H9 (cell line): ENCODE measurements at regions not wholly inside any gene's neighbourhood (a gene's known extent, or its start where the extent isn't known, plus 50 kb on each side); places are given as distances from the start of the nearest gene placed in this dataset.

Experiments used
- DNase-seq: peaks from one replicate; pipeline ENCODE4 v3.0.0-alpha.2; 2017
- H2AFZ ChIP-seq: one replicate; pipeline ENCODE4 v1.6.1; 2013; ENCODE audit warnings: mild to moderate bottlenecking, low read length, control low read depth, moderate library complexity
- H2AK5ac ChIP-seq: 2 replicates; pipeline ENCODE4 v1.6.1; 2013; ENCODE audit warnings: low read length, control low read depth, mixed read lengths; ENCODE audit not compliant: insufficient read length
- H2BK120ac ChIP-seq: one replicate; pipeline ENCODE4 v1.6.1; 2013; ENCODE audit warnings: low read depth, mild to moderate bottlenecking, low read length, control low read depth, inconsistent platforms; ENCODE audit not compliant: poor library complexity, severe bottlenecking
- H2BK12ac ChIP-seq: 2 replicates; pipeline ENCODE4 v1.6.1; 2013; ENCODE audit warnings: low read length, control low read depth, mixed read lengths, low read depth; ENCODE audit not compliant: insufficient read length
- H2BK15ac ChIP-seq: 2 replicates; pipeline ENCODE4 v1.6.1; 2013; ENCODE audit warnings: low read depth, low read length, control low read depth
- H2BK20ac ChIP-seq: one replicate; pipeline ENCODE4 v1.6.1; 2013; ENCODE audit warnings: low read depth, mild to moderate bottlenecking, low read length, control low read depth, inconsistent platforms; ENCODE audit not compliant: poor library complexity, severe bottlenecking
- H2BK5ac ChIP-seq: 2 replicates; pipeline ENCODE4 v1.6.1; 2013; ENCODE audit warnings: low read length, control low read depth, mixed read lengths; ENCODE audit not compliant: insufficient read length
- H3K14ac ChIP-seq: 2 replicates; pipeline ENCODE4 v1.6.1; 2013; ENCODE audit warnings: low read length, control low read depth; ENCODE audit not compliant: insufficient read depth
- H3K18ac ChIP-seq: 2 replicates; pipeline ENCODE4 v1.6.1; 2013; ENCODE audit warnings: low read depth, mild to moderate bottlenecking, mixed read lengths, low read length, control low read depth; ENCODE audit not compliant: insufficient read length
- H3K23ac ChIP-seq: 2 replicates; pipeline ENCODE4 v1.6.1; 2013; ENCODE audit warnings: low read length, control low read depth, mixed read lengths, low read depth; ENCODE audit not compliant: insufficient read length
- H3K23me2 ChIP-seq: 2 replicates; pipeline ENCODE4 v1.6.1; 2013; ENCODE audit warnings: low read depth, mild to moderate bottlenecking, mixed read lengths, low read length, control low read depth; ENCODE audit not compliant: insufficient read length, poor library complexity, severe bottlenecking
- H3K27ac ChIP-seq: 2 replicates; pipeline ENCODE4 v1.5.1; 2013; ENCODE audit warnings: low read length, control low read depth, mixed read lengths, low read depth; ENCODE audit not compliant: insufficient read length
- H3K27me3 ChIP-seq: 2 replicates; pipeline ENCODE4 v1.6.1; 2013; ENCODE audit warnings: low read length, control low read depth, inconsistent platforms; ENCODE audit not compliant: insufficient read depth
- H3K4ac ChIP-seq: 2 replicates; pipeline ENCODE4 v1.6.1; 2013; ENCODE audit warnings: low read depth, mild to moderate bottlenecking, control low read depth, inconsistent platforms, low read length, moderate library complexity
- H3K4me1 ChIP-seq: 2 replicates; pipeline ENCODE4 v1.6.1; 2013; ENCODE audit warnings: low read length, control low read depth, inconsistent platforms; ENCODE audit not compliant: insufficient read depth
- H3K4me2 ChIP-seq: 2 replicates; pipeline ENCODE4 v1.6.1; 2013; ENCODE audit warnings: low read length, control low read depth, mixed read lengths; ENCODE audit not compliant: insufficient read length, insufficient read depth
- H3K56ac ChIP-seq: 2 replicates; pipeline ENCODE4 v1.6.1; 2013; ENCODE audit warnings: low read depth, mild to moderate bottlenecking, mixed read lengths, low read length, control low read depth; ENCODE audit not compliant: insufficient read length
- H3K79me1 ChIP-seq: 2 replicates; pipeline ENCODE4 v1.6.1; 2013; ENCODE audit warnings: low read depth, mild to moderate bottlenecking, moderate library complexity, low read length, control low read depth, inconsistent platforms; ENCODE audit not compliant: insufficient read depth, poor library complexity, severe bottlenecking
- H3K79me2 ChIP-seq: 2 replicates; pipeline ENCODE4 v1.6.1; 2013; ENCODE audit warnings: low read length, control low read depth, inconsistent platforms; ENCODE audit not compliant: insufficient read depth
- H3K9ac ChIP-seq: 2 replicates; pipeline ENCODE4 v1.6.1; 2013; ENCODE audit warnings: low read length, control low read depth, mixed read lengths; ENCODE audit not compliant: insufficient read length; ENCODE audit errors: extremely low read depth
- H3K9me3 ChIP-seq: one replicate; pipeline ENCODE4 v1.6.1; 2013; ENCODE audit warnings: low read depth, low read length, inconsistent platforms; ENCODE audit not compliant: control insufficient read depth
- H3T11ph ChIP-seq: one replicate; pipeline ENCODE4 v1.6.1; 2013; ENCODE audit warnings: mild to moderate bottlenecking, low read length, control low read depth, inconsistent platforms
- H4K20me1 ChIP-seq: one replicate; pipeline ENCODE4 v1.6.1; 2013; ENCODE audit not compliant: control insufficient read depth, insufficient read length, insufficient read depth
- H4K5ac ChIP-seq: 2 replicates; pipeline ENCODE4 v1.6.1; 2013; ENCODE audit warnings: low read depth, mild to moderate bottlenecking, mixed read lengths, low read length, control low read depth; ENCODE audit not compliant: insufficient read length
- H4K8ac ChIP-seq: replicated peaks from 2 replicates; pipeline ENCODE4 v1.6.1; 2013; ENCODE audit warnings: low read length, control low read depth, mixed read lengths, low read depth; ENCODE audit not compliant: insufficient read length
- H4K91ac ChIP-seq: 2 replicates; pipeline ENCODE4 v1.6.1; 2013; ENCODE audit warnings: low read depth, mild to moderate bottlenecking, moderate library complexity, mixed read lengths, low read length, control low read depth; ENCODE audit not compliant: insufficient read length
- H3K27ac Mint-ChIP-seq, 3 experiments: 2 replicates in 2 of 3; 3 replicates in 1 of 3; pipeline ENCODE4 v1.8.0; 2020 to 2021; ENCODE audit warnings: mixed read lengths in 3 of 3, mild to moderate bottlenecking in 1 of 3, moderate library complexity in 1 of 3
- H3K27me3 Mint-ChIP-seq: 2 replicates; pipeline ENCODE4 v1.8.0; 2021; ENCODE audit warnings: low read depth, mild to moderate bottlenecking, moderate library complexity, mixed read lengths
- H3K36me3 Mint-ChIP-seq, 3 experiments: 2 replicates in 2 of 3; 3 replicates in 1 of 3; pipeline ENCODE4 v1.8.0; 2020 to 2021; ENCODE audit warnings: low read depth in 3 of 3, mixed read lengths in 3 of 3; ENCODE audit not compliant: insufficient read depth in 1 of 3
- H3K4me1 Mint-ChIP-seq, 2 experiments: 2 replicates each; pipeline ENCODE4 v1.8.0; 2020; ENCODE audit warnings: mixed read lengths in 2 of 2
- H3K4me3 Mint-ChIP-seq, 2 experiments: 2 replicates in 1 of 2; 3 replicates in 1 of 2; pipeline ENCODE4 v1.8.0; 2020 to 2021; ENCODE audit warnings: mild to moderate bottlenecking in 2 of 2, mixed read lengths in 2 of 2, moderate library complexity in 1 of 2
- H3K9me3 Mint-ChIP-seq, 2 experiments: 2 replicates in 1 of 2; 3 replicates in 1 of 2; pipeline ENCODE4 v1.8.0; 2020; ENCODE audit warnings: mild to moderate bottlenecking in 2 of 2, mixed read lengths in 2 of 2, moderate library complexity in 1 of 2
- CTCF ChIP-seq: fragments of 200-600 bp; sonication (generic); conservative IDR thresholded peaks from 3 replicates; pipeline ENCODE4 v1.8.0; 2021; ENCODE audit warnings: antibody characterized with exemption, mild to moderate bottlenecking
- WGBS: extraction: QIAGEN DNeasy Blood & Tissue Kit; methylation state at CpG from one replicate; pipeline ENCODE4 v1.1.7; 2013; ENCODE audit warnings: missing lambda C conversion rate, low lambda C conversion rate, mixed read lengths; ENCODE audit not compliant: insufficient read length; ENCODE audit errors: extremely low coverage; 5-methylcytosine and 5-hydroxymethylcytosine counted together

GRCh38 chr3:154872696-154873095 lies 207.4 kb upstream of the MME start:
- Histone ChIP-seq H3K14ac (no peak overlapping the region), H3K23ac (no peak overlapping the region), H3T11ph (no peak overlapping the region), H2BK120ac (no peak overlapping the region), H2AK5ac (no peak overlapping the region), H4K5ac (no peak overlapping the region), H3K23me2 (no peaks in the 10 kb centered on the region), H3K4me1 (no peaks in the 10 kb centered on the region), H2BK20ac (no peak overlapping the region), H3K27ac (no peak overlapping the region), H3K56ac (no peak overlapping the region), H4K8ac (no peak overlapping the region), H4K91ac (no peak overlapping the region), H3K4me2 (no peak overlapping the region), H3K27me3 (no peaks in the 10 kb centered on the region), H2BK15ac (no peak overlapping the region), H2BK12ac (no peak overlapping the region), H2AFZ (no peak overlapping the region), H3K18ac (no peak overlapping the region), H4K20me1 (no peaks in the 10 kb centered on the region), H3K9ac (no peak overlapping the region), H3K79me1 (no peaks in the 10 kb centered on the region), H3K79me2 (no peaks in the 10 kb centered on the region), H3K9me3 (no peaks in the 10 kb centered on the region), H3K4ac (no peak overlapping the region), H2BK5ac (no peak overlapping the region)
- no peak for DNase-seq
- Mint-ChIP-seq H3K36me3 (no peaks in the 10 kb centered on the region), H3K27me3 (no peaks in the 10 kb centered on the region; the same call in 1 of the 2 replicates), H3K27ac (no peak overlapping the region), H3K4me3 (no peak overlapping the region), H3K4me1 (no peaks in the 10 kb centered on the region), H3K9me3 (peaks cover 0 to 3% of the 10 kb centered on the region in 2 experiments; a peak in 1 of 5 replicates)
- no CpG with 5 or more reads among the region's 2 CpGs for WGBS
- TF ChIP-seq CTCF, result no peak
